Stimulated activated CD4-positive, alpha-beta T cell treated with anti-CD3 and anti-CD28 coated beads, Interleukin-4, amount 100 ng/mL, for 48 hours (primary cell): ENCODE measurements at regions not wholly inside any gene's neighbourhood (a gene's known extent, or its start where the extent isn't known, plus 50 kb on each side); places are given as distances from the start of the nearest gene placed in this dataset.

Experiments
- DNase-seq, 2 donors: peaks; one replicate each; pipeline ENCODE4 v3.0.0-alpha.2; 2020; ENCODE audit warnings: low read depth in 2 of 2

- no peak for DNase-seq
Measured at GRCh38 chr13:109440320-109440719, 346.1 kb downstream of the IRS2 start.

DNA sequence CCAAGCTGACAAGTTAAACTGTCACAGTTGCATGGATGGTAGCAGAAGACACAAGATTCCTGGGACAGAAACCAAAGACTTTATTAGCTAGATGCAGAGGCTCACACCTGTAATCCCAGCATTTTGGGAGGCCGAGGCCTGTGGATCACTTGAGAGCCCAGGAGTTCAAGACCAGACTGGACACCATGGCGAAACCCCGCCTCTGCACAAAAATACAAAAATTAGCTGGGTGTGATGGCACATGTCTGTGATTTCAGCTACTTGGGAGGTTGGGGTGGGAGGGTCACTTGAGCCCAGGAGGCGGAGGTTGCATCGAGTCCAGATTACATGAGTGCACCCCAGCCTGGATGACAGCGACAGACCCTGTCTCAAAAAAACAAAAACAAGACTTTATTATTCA, 346.6 kb downstream of the IRS2 start:
- no peak for DNase-seq

DNA sequence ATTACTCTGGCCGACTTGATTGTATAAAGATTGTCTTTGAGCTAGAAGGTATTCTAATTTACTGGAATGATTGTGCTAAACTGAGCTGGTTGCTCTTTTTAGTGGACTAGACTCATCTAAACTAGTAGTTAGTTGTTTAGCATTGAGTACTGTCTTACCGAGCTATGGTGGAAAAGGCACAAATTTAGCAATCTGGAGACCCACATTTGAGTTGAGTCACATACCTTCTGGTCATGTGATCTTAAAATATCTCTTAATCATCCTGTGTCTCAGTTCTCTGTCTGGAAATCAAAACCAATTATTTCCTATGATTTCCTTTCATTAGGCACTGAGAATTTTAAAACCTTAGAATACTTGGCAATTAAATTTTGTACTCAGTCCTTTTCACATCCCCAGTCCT, 349.5 kb downstream of the IRS2 start:
- no peak for DNase-seq

DNA sequence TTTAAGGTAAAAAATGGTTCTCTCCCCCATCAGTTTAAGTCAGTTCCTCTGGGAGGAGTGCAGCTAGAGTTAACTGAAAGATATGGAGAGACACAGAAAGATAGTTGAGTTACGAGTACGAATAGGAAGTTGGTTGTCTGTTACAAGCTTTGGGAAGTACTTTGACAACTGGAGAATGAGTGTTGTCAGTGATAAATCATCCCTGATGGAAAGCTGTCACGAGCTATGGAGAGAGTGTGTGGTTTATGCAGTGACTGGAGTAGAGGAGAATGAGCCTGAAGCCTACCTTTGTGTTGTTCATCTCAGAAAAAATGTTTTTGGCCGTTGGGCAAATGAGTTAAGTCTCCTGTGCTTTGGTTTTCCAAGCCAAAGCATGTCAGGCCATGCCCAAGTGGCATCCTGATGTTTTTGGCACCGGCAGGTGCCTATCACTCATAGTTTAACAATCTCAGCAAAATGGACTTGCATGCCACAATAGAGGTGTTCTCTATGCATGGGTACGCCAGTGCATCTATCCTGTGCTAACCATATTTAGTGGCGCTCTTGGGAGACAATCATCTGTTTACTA, 350.2 kb downstream of the IRS2 start:
- no peak for DNase-seq

GRCh38 chr13:109431217-109431616, 355.2 kb downstream of the IRS2 start:
- no peak for DNase-seq

DNA sequence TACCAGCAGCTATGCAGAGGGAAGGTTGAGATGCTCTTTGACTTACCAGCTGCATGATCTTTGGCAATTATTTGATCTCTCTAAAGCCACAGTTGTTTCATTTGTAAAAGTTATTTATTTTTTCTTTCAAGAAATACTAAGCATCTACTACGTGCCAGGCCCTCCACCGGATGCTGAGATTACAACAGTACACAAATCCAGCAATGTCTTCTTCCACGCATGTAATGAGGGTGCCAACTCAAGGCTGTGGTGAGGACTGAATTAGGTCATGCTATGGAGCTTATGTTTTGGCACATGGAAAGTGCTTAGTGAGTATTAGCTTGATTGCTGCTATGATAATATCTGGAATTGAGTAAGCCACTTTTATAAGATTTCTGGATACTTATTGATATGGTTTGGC, 358.2 kb downstream of the IRS2 start:
- DNase-seq = no peak

GRCh38 chr13:109427695-109428094, 358.7 kb downstream of the IRS2 start:
- no peak for DNase-seq

DNA sequence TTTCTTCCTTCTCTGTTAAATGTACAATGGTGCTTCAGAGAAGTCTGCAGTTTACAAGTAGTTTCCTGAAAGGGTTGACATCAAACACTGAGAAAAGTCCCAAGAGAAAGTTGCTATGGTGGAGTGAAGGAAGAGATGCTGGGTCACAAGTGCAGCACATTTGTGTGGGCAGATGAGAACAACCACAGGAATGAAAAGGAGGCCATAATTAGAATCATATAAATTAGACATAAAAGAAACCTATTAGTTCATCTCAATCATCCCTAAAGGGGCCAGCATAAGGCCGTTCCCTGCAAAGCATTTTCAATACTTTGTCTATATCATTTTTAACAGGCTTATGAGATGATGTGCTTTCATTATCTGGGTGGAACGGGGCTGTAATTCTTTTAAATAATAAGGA, 359.2 kb downstream of the IRS2 start:
- DNase-seq = no peak

DNA sequence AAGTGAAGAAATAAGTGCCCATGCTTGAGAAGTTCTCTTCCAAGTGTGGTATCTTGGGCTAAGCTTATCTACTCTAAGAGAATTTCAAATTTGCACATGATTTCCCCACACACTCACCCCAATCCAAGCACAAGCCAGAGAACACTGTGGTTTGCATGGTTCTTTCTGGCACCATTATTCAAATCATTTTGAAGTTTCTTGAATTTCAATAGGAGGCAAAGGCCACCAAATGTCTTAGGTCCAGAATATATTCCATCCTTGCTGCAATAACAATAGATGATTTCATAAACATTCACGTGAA, 359.7 kb downstream of the IRS2 start:
- DNase-seq = no peak

DNA sequence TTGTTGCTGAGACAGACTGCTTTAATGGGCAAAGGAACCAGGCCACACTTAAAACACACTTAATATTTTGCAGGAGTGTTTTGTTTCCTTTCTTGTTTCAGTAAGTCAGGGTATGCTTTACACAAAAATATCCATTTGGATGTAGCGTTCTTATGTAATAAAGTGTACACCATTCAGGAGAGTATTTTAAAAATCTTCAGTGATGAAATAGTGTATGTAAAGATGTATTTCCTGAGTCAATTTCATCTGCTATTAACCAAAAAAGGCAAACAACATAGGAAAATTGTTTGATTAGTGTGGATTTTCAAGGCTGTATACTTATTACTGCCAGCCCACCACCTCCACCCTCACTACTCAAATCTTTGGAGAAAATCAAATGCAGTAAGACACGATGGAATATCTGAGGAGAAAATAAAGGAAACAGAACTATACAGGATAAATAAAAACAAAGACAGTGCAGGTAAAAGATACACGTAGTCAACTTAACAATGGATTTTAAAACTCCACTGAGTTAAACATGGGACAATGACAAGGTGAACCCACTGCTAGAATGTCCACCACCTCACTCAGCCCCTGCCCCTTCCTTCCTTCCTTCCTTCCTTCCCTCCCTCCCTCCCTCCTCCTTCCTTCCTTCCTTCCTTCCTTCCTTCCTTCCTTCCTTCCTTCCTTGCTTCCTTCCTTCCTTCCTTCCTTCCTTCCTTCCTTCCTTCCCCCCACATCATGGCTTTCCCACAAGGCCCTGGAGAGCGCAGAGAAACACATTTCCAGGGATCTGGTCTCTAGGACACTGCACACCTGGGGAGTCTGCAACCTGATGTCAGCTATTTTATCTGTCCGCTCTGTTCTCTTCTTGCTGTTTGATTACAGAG, 360.3 kb downstream of the IRS2 start:
- no peak for DNase-seq

GRCh38 chr13:109422161-109422560, 364.2 kb downstream of the IRS2 start:
- DNase-seq = no peak

GRCh38 chr13:109419896-109420295, 366.5 kb downstream of the IRS2 start:
- no peak for DNase-seq

- no peak for DNase-seq
Measured at GRCh38 chr13:109418111-109418510, 368.3 kb downstream of the IRS2 start.

DNA sequence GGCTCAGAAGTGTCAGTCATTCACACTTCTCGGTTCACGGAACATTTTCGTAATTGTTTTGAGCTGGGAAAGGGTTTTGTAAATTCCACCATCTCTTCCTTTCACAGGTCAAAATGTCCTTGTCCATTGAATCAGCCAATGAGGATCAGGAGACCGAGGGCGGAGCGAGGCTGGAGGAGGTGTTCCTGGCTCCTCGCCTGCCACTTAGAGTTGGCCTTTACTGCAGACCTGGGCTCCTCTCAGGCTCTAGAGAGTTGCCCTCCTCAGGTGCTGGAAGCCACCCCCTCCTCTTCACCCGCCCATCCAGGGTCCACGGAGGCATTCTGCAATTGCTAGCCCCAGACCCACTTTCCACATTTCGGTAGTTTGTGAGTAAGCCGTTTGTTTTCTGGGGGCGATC, 370.4 kb downstream of the IRS2 start:
- no peak for DNase-seq

DNA sequence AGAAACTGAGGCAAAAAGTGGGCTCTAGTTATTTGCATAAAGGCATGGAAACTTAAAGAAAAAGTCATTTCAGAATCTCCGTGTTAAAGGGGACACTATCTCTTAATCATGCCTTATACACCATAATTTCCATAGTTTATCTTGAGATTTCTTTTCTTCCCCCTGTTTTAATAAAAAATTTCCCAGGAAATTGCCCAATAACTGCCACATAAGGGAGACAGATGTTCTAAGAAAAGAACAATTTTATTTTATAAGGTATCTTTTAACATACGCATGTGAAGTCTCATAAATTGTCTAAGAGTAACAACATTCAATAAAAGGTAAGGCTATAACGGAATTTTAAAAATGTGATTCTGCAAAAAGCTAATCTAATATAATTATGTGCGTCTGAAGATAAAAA, 371.3 kb downstream of the IRS2 start:
- DNase-seq = no peak

GRCh38 chr13:109412283-109412901, 374.0 kb downstream of the IRS2 start:
- DNase-seq = no peak

DNA sequence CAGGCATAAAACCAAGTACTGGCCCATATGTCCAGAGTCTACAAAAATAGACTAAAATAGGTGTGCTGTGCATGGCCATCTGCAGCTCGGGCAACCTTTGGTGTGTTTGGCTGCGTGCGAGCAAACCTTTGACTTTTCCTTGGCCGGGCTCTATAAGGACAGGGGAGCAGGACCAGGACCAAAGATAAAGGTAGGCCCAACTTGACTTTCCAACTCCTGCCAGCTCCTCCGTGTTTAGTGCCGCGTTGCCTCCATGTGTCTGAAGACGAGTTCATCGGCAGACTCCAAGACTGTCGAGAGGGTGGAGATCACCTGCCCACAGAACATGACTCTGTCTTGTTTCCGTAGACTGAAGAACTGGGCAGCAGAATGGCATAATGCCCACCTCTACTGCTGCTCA, 375.5 kb downstream of the IRS2 start:
- no peak for DNase-seq

- DNase-seq = no peak
Measured at GRCh38 chr13:109408591-109409382, 377.6 kb downstream of the IRS2 start.

- no peak for DNase-seq
Measured at GRCh38 chr13:109406376-109406992, 379.9 kb downstream of the IRS2 start.

GRCh38 chr13:109403012-109403421, 383.4 kb downstream of the IRS2 start:
- DNase-seq = no peak

DNA sequence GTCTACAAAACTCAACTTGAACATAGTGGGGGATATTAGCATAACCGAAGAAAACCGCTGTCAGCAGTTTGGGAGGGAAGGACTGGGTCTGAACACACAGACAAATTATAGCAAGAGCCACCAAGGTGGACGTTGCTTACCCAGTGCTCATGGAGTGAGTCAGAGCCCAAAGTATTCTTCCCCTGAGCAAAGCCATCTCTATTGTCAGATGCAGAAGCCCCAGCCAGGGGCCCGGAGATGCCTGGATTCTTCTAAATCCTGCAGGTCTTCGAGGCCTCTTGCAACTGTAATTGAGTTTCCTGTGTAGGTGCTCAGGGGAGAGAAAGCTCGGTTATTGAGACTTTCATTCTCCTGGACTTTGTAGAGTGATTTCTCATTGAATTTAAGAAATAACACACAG, 384.5 kb downstream of the IRS2 start:
- DNase-seq = no peak

- no peak for DNase-seq
Measured at GRCh38 chr13:109401307-109401706, 385.1 kb downstream of the IRS2 start.
